HepG2 (cell line): ENCODE measurements at regions not wholly inside any gene's neighbourhood (a gene's known extent, or its start where the extent isn't known, plus 50 kb on each side); places are given as distances from the start of the nearest gene placed in this dataset.

Experiments used
- CENPX ChIP-seq: sonication (generic); formaldehyde crosslinking; IDR thresholded peaks from 2 replicates; pipeline ENCODE4 v1.9.0; 2021; ENCODE audit warnings: mild to moderate bottlenecking, missing genetic modification reagents, moderate library complexity
- ETV5 ChIP-seq: IDR thresholded peaks from 2 replicates; pipeline ENCODE4 v1.6.1; 2018; ENCODE audit warnings: missing biosample characterization, missing genetic modification reagents, inconsistent platforms, borderline replicate concordance
- JUND ChIP-seq: sonication (generic); formaldehyde crosslinking; IDR thresholded peaks from 2 replicates; pipeline ENCODE4 v1.8.0; 2022; ENCODE audit warnings: mild to moderate bottlenecking, missing genetic modification reagents
- MXD1 ChIP-seq: sonication (generic); formaldehyde crosslinking; IDR thresholded peaks from 2 replicates; pipeline ENCODE4 v1.4.0; 2020; ENCODE audit warnings: mild to moderate bottlenecking, missing genetic modification reagents
- PLRG1 ChIP-seq: fragments of 450-650 bp; conservative IDR thresholded peaks from 2 replicates; pipeline ENCODE4 v1.6.1; 2016
- PRDM4 ChIP-seq: sonication (generic); formaldehyde crosslinking; IDR thresholded peaks from 2 replicates; pipeline ENCODE4 v1.9.0; 2021; ENCODE audit warnings: missing genetic modification reagents, borderline replicate concordance
- TEAD2 ChIP-seq: sonication (generic); formaldehyde crosslinking; IDR thresholded peaks from 2 replicates; pipeline ENCODE4 v1.9.0; 2021; ENCODE audit warnings: missing genetic modification reagents
- TEF ChIP-seq: sonication (generic); formaldehyde crosslinking; IDR thresholded peaks from 2 replicates; pipeline ENCODE4 v1.5.0; 2020; ENCODE audit warnings: missing genetic modification reagents
- YEATS2 ChIP-seq: sonication (generic); formaldehyde crosslinking; IDR thresholded peaks from 2 replicates; pipeline ENCODE4 v1.4.0; 2020; ENCODE audit warnings: missing genetic modification reagents, borderline replicate concordance
- ZFP41 ChIP-seq: sonication (generic); formaldehyde crosslinking; IDR thresholded peaks from 2 replicates; pipeline ENCODE4 v1.4.0; 2020; ENCODE audit warnings: mild to moderate bottlenecking, missing genetic modification reagents, borderline replicate concordance
- ZMAT5 ChIP-seq: sonication (generic); formaldehyde crosslinking; IDR thresholded peaks from 2 replicates; pipeline ENCODE4 v1.5.0; 2020; ENCODE audit warnings: mild to moderate bottlenecking, low read depth, missing genetic modification reagents, borderline replicate concordance
- ZNF256 ChIP-seq: sonication (generic); formaldehyde crosslinking; conservative IDR thresholded peaks from 2 replicates; pipeline ENCODE4 v1.4.0; 2020; ENCODE audit warnings: missing genetic modification reagents
- ZNF274 ChIP-seq: sonication (generic); formaldehyde crosslinking; IDR thresholded peaks from 2 replicates; pipeline ENCODE4 v1.5.1; 2020; ENCODE audit warnings: mild to moderate bottlenecking, missing genetic modification reagents
- ZNF430 ChIP-seq: sonication (generic); formaldehyde crosslinking; IDR thresholded peaks from 2 replicates; pipeline ENCODE4 v1.9.0; 2021; ENCODE audit warnings: mild to moderate bottlenecking, missing genetic modification reagents
- ZNF460 ChIP-seq: sonication (generic); formaldehyde crosslinking; IDR thresholded peaks from 2 replicates; pipeline ENCODE4 v1.5.1; 2020; ENCODE audit warnings: missing genetic modification reagents, mild to moderate bottlenecking, borderline replicate concordance
- ZNF547 ChIP-seq: sonication (generic); formaldehyde crosslinking; IDR thresholded peaks from 2 replicates; pipeline ENCODE4 v1.5.1; 2020; ENCODE audit warnings: mild to moderate bottlenecking, missing genetic modification reagents
- ZNF672 ChIP-seq: sonication (generic); formaldehyde crosslinking; IDR thresholded peaks from 2 replicates; pipeline ENCODE4 v1.8.1; 2022; ENCODE audit warnings: missing genetic modification reagents
- ZNF878 ChIP-seq: sonication (generic); formaldehyde crosslinking; IDR thresholded peaks from 2 replicates; pipeline ENCODE4 v1.8.1; 2023; ENCODE audit warnings: mild to moderate bottlenecking, missing genetic modification reagents, moderate library complexity
- ZSCAN30 ChIP-seq: sonication (generic); formaldehyde crosslinking; IDR thresholded peaks from 2 replicates; pipeline ENCODE4 v1.5.0; 2020; ENCODE audit warnings: mild to moderate bottlenecking, missing genetic modification reagents
- TF ChIP-seq, protein P1 (sequence below): IDR thresholded peaks from 2 replicates; pipeline ENCODE4 v1.6.1; 2016; ENCODE audit warnings: control low read depth
- TF ChIP-seq, protein P2 (sequence below): sonication (generic); formaldehyde crosslinking; IDR thresholded peaks from 2 replicates; pipeline ENCODE4 v1.5.1; 2020; ENCODE audit warnings: mild to moderate bottlenecking, missing genetic modification reagents

GRCh38 chr15:62391641-62392262, 226.7 kb upstream of the C2CD4B start (continued):
- TF ChIP-seq, protein P1, sequence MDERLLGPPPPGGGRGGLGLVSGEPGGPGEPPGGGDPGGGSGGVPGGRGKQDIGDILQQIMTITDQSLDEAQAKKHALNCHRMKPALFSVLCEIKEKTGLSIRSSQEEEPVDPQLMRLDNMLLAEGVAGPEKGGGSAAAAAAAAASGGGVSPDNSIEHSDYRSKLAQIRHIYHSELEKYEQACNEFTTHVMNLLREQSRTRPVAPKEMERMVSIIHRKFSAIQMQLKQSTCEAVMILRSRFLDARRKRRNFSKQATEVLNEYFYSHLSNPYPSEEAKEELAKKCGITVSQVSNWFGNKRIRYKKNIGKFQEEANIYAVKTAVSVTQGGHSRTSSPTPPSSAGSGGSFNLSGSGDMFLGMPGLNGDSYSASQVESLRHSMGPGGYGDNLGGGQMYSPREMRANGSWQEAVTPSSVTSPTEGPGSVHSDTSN (CRISPR knock-in tag), result no peak
- TF ChIP-seq, protein P2, sequence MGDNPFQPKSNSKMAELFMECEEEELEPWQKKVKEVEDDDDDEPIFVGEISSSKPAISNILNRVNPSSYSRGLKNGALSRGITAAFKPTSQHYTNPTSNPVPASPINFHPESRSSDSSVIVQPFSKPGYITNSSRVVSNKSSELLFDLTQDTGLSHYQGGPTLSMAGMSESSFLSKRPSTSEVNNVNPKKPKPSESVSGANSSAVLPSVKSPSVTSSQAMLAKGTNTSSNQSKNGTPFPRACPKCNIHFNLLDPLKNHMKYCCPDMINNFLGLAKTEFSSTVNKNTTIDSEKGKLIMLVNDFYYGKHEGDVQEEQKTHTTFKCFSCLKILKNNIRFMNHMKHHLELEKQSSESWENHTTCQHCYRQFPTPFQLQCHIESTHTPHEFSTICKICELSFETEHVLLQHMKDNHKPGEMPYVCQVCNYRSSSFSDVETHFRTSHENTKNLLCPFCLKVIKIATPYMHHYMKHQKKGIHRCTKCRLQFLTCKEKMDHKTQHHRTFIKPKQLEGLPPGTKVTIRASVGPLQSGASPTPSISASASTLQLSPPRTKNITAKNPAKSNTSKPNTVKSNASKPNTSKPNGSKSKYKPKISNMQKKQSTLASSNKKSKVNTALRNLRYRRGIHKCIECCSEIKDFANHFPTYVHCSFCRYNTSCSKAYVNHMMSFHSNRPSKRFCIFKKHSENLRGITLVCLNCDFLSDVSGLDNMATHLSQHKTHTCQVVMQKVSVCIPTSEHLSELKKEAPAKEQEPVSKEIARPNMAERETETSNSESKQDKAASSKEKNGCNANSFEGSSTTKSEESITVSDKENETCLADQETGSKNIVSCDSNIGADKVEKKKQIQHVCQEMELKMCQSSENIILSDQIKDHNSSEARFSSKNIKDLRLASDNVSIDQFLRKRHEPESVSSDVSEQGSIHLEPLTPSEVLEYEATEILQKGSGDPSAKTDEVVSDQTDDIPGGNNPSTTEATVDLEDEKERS (CRISPR knock-in tag), result no peak
- no peak for TF ChIP-seq TEF (CRISPR knock-in tag)
- 0 out of 2 replicates have a peak, but pooled peaks have one; percentile 51 for TF ChIP-seq TEAD2 (CRISPR knock-in tag)
- no peak for TF ChIP-seq ZMAT5
- TF ChIP-seq ZNF256 (CRISPR knock-in tag), result peak; percentile 72; the same call in 1 of the 2 replicates
- TF ChIP-seq ZNF430, result no peak
- no peak for TF ChIP-seq ZFP41
- TF ChIP-seq MXD1 (CRISPR knock-in tag), result no peak; the same call in 1 of the 2 replicates
- no peak for TF ChIP-seq ZNF878 (CRISPR knock-in tag)
- no peak for TF ChIP-seq PLRG1
- TF ChIP-seq CENPX (CRISPR knock-in tag), result no peak
- peak; percentile 44 for TF ChIP-seq ETV5
- TF ChIP-seq YEATS2 (CRISPR knock-in tag), result no peak
- TF ChIP-seq ZNF672 (CRISPR knock-in tag), result no peak
- peak; percentile 72; the same call in 1 of the 2 replicates for TF ChIP-seq ZNF547
- no peak for TF ChIP-seq PRDM4 (CRISPR knock-in tag)
- 0 out of 2 replicates have a peak, but pooled peaks have one; percentile 12 for TF ChIP-seq ZNF274 (CRISPR knock-in tag)
- TF ChIP-seq JUND (CRISPR knock-in tag), result peak; percentile 21; the same call in 1 of the 2 replicates
- no peak for TF ChIP-seq ZNF460 (CRISPR knock-in tag)
- TF ChIP-seq ZSCAN30, result no peak
